GM18861 (cell line): ENCODE measurements at regions not wholly inside any gene's neighbourhood (a gene's known extent, or its start where the extent isn't known, plus 50 kb on each side); places are given as distances from the start of the nearest gene placed in this dataset.

Experiments used
- ATAC-seq: cut with Tn5 transposase; IDR thresholded peaks from one replicate; pipeline ENCODE4 v1.9.1; 2021; ENCODE audit not compliant: unreplicated experiment

- no peak for ATAC-seq
Observed at GRCh38 chr1:219993554-219994433, 52.5 kb downstream of the EPRS1 start.

DNA sequence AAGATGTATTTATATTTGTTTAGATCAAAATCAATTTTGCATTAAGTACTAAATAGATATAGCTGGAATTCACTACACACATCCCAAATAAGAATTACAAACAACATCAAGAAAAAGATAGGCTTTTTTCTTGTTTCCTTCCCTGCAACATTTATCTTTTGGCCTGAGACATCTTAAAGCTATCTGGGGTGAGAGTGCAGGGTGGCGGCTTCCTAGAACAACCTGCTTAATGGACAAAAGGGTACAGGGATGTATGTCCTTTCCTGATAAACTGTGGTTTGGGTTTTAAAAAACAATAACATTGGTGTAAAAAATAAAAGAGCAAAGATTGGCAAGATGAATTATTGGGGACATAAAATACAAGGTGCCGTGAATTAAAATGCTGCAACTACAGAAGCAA is 54.4 kb downstream of the EPRS1 start:
- no peak for ATAC-seq

- no peak for ATAC-seq
Observed at GRCh38 chr1:219991511-219991810, 54.8 kb downstream of the EPRS1 start.

GRCh38 chr1:219990782-219991510 is 55.4 kb downstream of the EPRS1 start:
- no peak for ATAC-seq

GRCh38 chr1:219989766-219990165 is 56.5 kb downstream of the EPRS1 start:
- no peak for ATAC-seq

- no peak for ATAC-seq
Observed at GRCh38 chr1:219988818-219989217, 57.5 kb downstream of the EPRS1 start.

DNA sequence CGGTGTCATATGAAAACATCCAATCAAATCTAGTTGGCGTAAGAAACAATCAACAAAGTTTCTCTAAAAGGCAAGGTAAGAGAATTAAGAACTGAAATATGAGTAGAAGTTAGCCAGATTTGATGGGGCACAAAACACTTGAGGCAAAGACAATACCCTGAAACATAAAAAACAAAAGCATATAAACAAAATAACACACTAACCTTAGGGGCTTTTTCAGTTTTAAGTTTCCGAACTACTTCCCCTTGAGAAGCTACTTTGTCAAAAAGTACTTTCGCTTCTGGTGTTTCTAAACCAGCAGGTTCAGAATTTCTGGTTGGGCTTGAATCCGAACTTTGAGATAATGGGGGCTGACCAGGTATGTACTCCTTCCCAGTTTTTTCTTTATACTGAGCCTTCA is 57.9 kb downstream of the EPRS1 start:
- peak; percentile 76 for ATAC-seq

- no peak for ATAC-seq
Observed at GRCh38 chr1:219987325-219987724, 59.0 kb upstream of the SLC30A10 start.

DNA sequence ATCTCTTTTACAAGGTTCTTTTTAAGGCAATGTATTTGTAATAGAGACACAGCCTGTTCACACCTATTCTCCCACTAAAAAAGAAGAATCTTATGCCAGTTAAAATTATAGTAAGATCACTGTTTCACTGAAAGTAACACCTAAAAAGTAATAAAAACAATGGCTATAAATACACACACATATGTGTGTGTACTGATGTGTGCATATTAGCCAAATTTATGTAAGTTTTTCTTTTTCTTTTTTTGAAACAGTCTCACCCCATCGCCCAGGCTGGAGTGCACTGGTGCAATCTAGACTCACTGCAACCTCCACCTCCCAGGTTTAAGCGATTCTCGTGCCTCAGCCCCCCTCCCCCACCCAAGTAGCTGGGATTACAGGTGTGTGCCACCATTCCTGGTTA is 56.8 kb upstream of the SLC30A10 start:
- ATAC-seq, result no peak
